ENCODE measurements at regions not wholly inside any gene's neighbourhood (a gene's known extent, or its start where the extent isn't known, plus 50 kb on each side); places are given as distances from the start of the nearest gene placed in this dataset.

DNA sequence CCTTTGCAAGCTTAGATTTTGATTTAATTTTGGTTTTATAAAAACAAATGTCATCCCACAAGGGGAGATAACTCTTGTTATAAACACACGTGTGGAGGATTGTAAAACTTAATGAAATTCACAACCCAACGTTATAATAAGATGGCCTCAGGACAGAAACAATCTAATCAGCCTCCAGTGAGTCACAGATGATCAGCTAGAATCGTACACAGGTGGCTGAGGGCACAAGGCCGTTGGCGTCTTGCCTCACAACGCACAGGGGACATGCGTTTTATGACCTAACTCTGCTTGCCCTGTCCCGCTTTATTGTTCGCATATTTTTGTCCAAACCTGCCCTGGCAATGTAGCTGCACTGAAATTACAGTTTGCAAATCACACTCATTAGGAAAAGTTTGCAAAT lies 121.9 kb upstream of the PDZRN3 start:
- Mint-ChIP-seq H3K27me3 (no peaks in the 10 kb centered on the region), H3K27ac (no peak overlapping the region), H3K4me3 (no peak overlapping the region), H3K4me1 (peaks cover 0 to 2% (median 0%) of the 10 kb centered on the region in 7 donors), H3K36me3 (no peaks in the 10 kb centered on the region), H3K9me3 (peaks cover 0 to 6% (median 2%) of the 10 kb centered on the region in 11 donors)
- no peak overlapping the region for H3K27ac ChIP-seq (ENCODE audit: low read depth, low read length)
- no peaks in the 10 kb centered on the region for H3K27me3 ChIP-seq (ENCODE audit: control insufficient read depth in 2 of 2, insufficient read depth in 2 of 2, low read length in 2 of 2)
- intact Hi-C loops (cut with micrococcal nuclease) = no loop called here
- H3K36me3 ChIP-seq (ENCODE audit: control insufficient read depth in 2 of 3, insufficient read depth in 3 of 3, low read length in 3 of 3) = no peaks in the 10 kb centered on the region
- no peak overlapping the region for H3K4me3 ChIP-seq (ENCODE audit: low read length)
- DNase-seq = no peak
- no peak for ATAC-seq
- no peaks in the 10 kb centered on the region for H3K4me1 ChIP-seq (ENCODE audit: control insufficient read depth in 2 of 2, insufficient read depth in 2 of 2, low read length in 2 of 2)
- no peaks in the 10 kb centered on the region for H3K9me3 ChIP-seq (ENCODE audit: control insufficient read depth in 2 of 3, low read length in 3 of 3)
- ChIA-PET POLR2A (no interaction called here), CTCF (no interaction called here)

DNA sequence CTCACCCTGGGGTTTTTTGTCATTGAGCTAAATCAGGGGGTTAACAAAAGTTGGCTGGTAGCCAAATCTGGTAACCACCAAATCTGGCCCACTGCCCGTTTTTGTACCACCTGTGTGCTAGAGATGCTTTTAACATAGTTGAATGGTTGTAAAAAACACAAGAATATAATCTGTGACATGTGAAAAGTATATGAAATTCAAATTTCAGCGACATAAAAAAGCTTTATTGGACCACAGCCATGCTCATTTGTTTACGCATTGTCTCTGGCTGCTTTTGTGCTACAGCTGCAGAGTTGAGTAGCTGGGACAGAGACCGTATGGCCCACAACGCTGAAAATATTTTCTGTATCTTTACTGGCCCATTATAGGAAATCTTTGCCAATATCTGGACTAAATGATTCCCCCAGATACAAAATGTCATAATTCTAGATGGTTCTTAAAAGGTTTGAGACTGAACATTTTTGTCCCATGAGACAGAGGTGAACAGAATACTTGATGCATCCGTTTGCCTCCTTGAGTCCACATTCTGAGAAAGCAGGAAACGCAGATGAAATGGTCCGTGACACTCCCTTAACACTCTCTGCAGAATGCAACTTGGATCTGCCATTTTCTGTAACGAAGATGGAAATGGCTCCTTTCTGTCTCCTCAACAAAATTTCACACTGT lies 120.9 kb upstream of the PDZRN3 start:
- Mint-ChIP-seq H3K27ac (no peak overlapping the region), H3K36me3 (no peaks in the 10 kb centered on the region), H3K4me3 (no peak overlapping the region), H3K4me1 (peaks cover 0 to 2% (median 0%) of the 10 kb centered on the region in 7 donors), H3K9me3 (peaks cover 0 to 10% (median 2%) of the 10 kb centered on the region in 11 donors), H3K27me3 (no peaks in the 10 kb centered on the region)
- no peaks in the 10 kb centered on the region for H3K9me3 ChIP-seq (ENCODE audit: control insufficient read depth in 2 of 3, low read length in 3 of 3)
- CTCF ChIA-PET = no interaction called here
- no peak overlapping the region for H3K4me3 ChIP-seq (ENCODE audit: low read length)
- H3K36me3 ChIP-seq (ENCODE audit: control insufficient read depth in 2 of 3, insufficient read depth in 3 of 3, low read length in 3 of 3) = no peaks in the 10 kb centered on the region
- no peak overlapping the region for H3K27ac ChIP-seq (ENCODE audit: low read depth, low read length)
- intact Hi-C loops (cut with micrococcal nuclease) = no loop called here
- H3K4me1 ChIP-seq (ENCODE audit: control insufficient read depth in 2 of 2, insufficient read depth in 2 of 2, low read length in 2 of 2) = no peaks in the 10 kb centered on the region
- no peaks in the 10 kb centered on the region for H3K27me3 ChIP-seq (ENCODE audit: control insufficient read depth in 2 of 2, insufficient read depth in 2 of 2, low read length in 2 of 2)
- POLR2A ChIA-PET = no interaction called here
- ATAC-seq (no peak), DNase-seq (no peak)

DNA sequence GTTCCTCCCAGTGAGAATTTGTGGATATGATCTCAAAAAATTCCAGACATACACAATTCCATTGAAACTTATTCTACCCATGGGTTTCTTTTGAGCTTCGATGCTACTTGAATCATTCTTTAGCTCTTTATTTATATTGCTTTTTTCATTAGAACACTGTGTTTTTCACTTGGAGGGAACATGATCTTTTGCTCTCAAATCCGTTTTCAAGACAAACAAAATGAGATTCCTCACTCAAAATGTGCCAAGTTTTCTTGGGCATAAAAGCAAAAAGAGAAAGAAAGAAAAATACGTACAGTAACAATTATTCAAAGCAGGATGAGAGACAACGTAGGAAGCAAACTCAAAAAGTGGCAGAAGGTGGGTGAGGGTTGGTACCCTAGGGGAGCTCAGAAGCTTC lies 118.8 kb upstream of the PDZRN3 start:
- POLR2A ChIA-PET = no interaction called here

DNA sequence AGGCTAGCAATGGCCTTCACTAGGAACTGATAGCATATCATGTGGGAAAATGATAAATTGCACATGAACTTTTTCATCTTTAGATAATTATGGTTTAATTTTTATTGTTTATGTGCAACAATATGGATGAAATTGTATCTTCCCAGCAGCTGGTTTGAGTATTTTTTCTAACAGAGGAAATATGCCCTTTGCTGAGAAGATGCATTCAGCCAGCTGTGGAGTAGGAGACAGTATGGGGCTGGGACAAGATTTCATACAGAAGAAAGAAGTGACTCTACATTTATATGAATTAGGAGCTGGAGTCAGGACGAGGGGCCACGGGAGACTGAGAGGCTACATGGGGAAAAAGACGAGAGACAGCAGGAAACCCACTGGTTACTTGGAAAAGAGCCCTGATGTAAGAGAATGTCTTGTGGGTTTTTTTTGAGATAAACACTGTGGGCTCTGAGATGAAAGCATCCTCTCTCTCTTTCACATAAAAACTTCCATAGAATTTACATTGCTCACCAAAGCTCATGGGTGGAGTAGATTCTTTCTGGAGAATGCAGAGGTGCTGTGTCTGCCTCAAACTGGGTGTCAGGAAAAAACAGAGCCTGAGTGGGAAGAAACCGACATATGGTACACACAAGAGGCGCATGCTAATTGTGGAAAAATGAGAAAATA lies 115.2 kb upstream of the PDZRN3 start:
- DNase-seq = no peak
- Histone ChIP-seq H3K4me3 (ENCODE audit: low read length) (no peak overlapping the region), H3K9me3 (ENCODE audit: control insufficient read depth in 2 of 3, low read length in 3 of 3) (no peaks in the 10 kb centered on the region), H3K27ac (ENCODE audit: low read depth, low read length) (no peak overlapping the region), H3K4me1 (ENCODE audit: control insufficient read depth in 2 of 2, insufficient read depth in 2 of 2, low read length in 2 of 2) (no peaks in the 10 kb centered on the region), H3K27me3 (ENCODE audit: control insufficient read depth in 2 of 2, insufficient read depth in 2 of 2, low read length in 2 of 2) (no peaks in the 10 kb centered on the region), H3K36me3 (ENCODE audit: control insufficient read depth in 2 of 3, insufficient read depth in 3 of 3, low read length in 3 of 3) (no peaks in the 10 kb centered on the region)
- no peak overlapping the region for H3K4me3 Mint-ChIP-seq
- ChIA-PET POLR2A (no interaction called here), CTCF (no interaction called here)
- H3K9me3 Mint-ChIP-seq = peaks cover 0 to 5% (median 0%) of the 10 kb centered on the region in 11 donors
- no peak for ATAC-seq
- H3K36me3 Mint-ChIP-seq = no peaks in the 10 kb centered on the region
- no peaks in the 10 kb centered on the region for H3K27me3 Mint-ChIP-seq
- intact Hi-C loops (cut with micrococcal nuclease) = no loop called here
- no peak overlapping the region for H3K27ac Mint-ChIP-seq
- no peaks in the 10 kb centered on the region for H3K4me1 Mint-ChIP-seq

More for the DNA sequence above, 118.8 kb upstream of the PDZRN3 start:
- Mint-ChIP-seq H3K9me3 (peaks cover 0 to 6% (median 0%) of the 10 kb centered on the region in 11 donors), H3K27me3 (no peaks in the 10 kb centered on the region), H3K36me3 (no peaks in the 10 kb centered on the region), H3K27ac (no peak overlapping the region), H3K4me3 (no peak overlapping the region), H3K4me1 (no peaks in the 10 kb centered on the region)
- Histone ChIP-seq H3K36me3 (ENCODE audit: control insufficient read depth in 2 of 3, insufficient read depth in 3 of 3, low read length in 3 of 3) (no peaks in the 10 kb centered on the region), H3K4me1 (ENCODE audit: control insufficient read depth in 2 of 2, insufficient read depth in 2 of 2, low read length in 2 of 2) (no peaks in the 10 kb centered on the region), H3K9me3 (ENCODE audit: control insufficient read depth in 2 of 3, low read length in 3 of 3) (no peaks in the 10 kb centered on the region), H3K4me3 (ENCODE audit: low read length) (no peak overlapping the region), H3K27ac (ENCODE audit: low read depth, low read length) (no peak overlapping the region), H3K27me3 (ENCODE audit: control insufficient read depth in 2 of 2, insufficient read depth in 2 of 2, low read length in 2 of 2) (no peaks in the 10 kb centered on the region)
- DNase-seq = no peak
- no peak for ATAC-seq
- intact Hi-C loops (cut with micrococcal nuclease) = no loop called here
- CTCF ChIA-PET = no interaction called here

DNA sequence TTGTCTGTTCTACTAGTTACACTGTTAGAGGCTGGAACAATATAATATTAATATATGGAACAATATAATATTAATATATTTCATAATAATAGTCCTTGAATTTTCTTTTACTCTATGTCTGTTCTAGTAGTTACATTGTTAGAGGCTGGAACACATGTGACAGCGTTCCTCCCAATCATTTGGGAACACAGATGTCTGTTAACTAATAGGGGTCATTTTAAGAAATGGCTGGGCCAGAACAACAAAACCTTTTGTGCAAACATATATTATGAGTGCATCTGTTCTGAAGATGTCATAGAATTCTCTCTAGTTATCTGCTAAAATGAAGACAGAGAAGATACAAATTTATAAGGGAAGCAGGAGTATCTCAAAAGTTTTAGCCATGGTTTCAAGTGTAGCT lies 114.0 kb upstream of the PDZRN3 start:
- H3K27ac Mint-ChIP-seq = no peak overlapping the region
- ChIA-PET POLR2A (no interaction called here), CTCF (no interaction called here)
- H3K9me3 Mint-ChIP-seq = peaks cover 0 to 5% (median 0%) of the 10 kb centered on the region in 11 donors
- H3K36me3 Mint-ChIP-seq = no peaks in the 10 kb centered on the region
- no peak overlapping the region for H3K4me3 ChIP-seq (ENCODE audit: low read length)
- intact Hi-C loops (cut with micrococcal nuclease) = no loop called here
- no peak overlapping the region for H3K4me3 Mint-ChIP-seq
- no peaks in the 10 kb centered on the region for H3K36me3 ChIP-seq (ENCODE audit: control insufficient read depth in 2 of 3, insufficient read depth in 3 of 3, low read length in 3 of 3)
- H3K4me1 Mint-ChIP-seq = no peaks in the 10 kb centered on the region
- no peaks in the 10 kb centered on the region for H3K4me1 ChIP-seq (ENCODE audit: control insufficient read depth in 2 of 2, insufficient read depth in 2 of 2, low read length in 2 of 2)
- no peaks in the 10 kb centered on the region for H3K27me3 ChIP-seq (ENCODE audit: control insufficient read depth in 2 of 2, insufficient read depth in 2 of 2, low read length in 2 of 2)
- no peaks in the 10 kb centered on the region for H3K9me3 ChIP-seq (ENCODE audit: control insufficient read depth in 2 of 3, low read length in 3 of 3)
- no peak for ATAC-seq
- H3K27me3 Mint-ChIP-seq = no peaks in the 10 kb centered on the region
- no peak overlapping the region for H3K27ac ChIP-seq (ENCODE audit: low read depth, low read length)
- DNase-seq = no peak

DNA sequence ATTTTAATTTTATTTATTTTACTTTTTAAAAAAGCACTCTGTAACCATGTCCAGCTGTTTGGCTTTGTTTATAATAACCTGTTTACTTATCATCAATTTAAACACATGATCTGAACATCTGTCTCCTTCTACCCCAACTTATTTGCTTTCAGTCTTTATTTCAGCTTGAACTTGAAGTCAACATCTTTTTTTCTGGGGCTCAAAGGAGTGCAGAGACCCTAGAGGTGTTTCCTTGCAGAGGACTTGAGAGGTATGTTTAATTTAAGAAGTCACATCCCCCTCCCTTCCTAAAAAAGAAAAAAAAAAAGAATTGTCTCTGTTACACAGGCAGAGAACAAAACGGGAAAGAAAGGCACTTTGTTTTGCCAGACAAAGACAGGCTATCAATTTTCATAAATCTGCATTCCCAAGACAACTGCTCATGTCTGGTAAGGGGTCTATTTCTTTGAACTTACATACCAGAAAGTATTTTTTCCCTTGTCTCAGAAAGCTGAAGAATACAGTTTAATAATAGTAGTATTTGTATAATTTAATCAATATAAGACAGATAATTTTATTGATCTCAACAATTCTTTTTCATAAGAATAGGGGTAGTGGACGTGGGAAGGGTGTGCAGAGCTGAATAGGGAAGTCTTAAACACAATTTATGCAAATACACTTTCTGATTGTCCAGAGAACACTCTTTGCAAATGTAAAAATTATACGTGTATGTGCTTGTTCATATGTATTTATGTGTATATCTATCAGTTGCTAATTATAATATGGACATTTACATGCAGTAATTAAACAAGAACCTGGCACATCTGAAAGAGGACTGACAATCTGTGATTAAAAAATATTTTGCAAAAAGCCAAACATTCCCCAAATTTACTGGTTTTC lies 109.7 kb upstream of the PDZRN3 start:
- intact Hi-C loops (cut with micrococcal nuclease) = no loop called here

More for the DNA sequence above, 109.7 kb upstream of the PDZRN3 start:
- Histone ChIP-seq H3K4me1 (ENCODE audit: control insufficient read depth in 2 of 2, insufficient read depth in 2 of 2, low read length in 2 of 2) (no peaks in the 10 kb centered on the region), H3K36me3 (ENCODE audit: control insufficient read depth in 2 of 3, insufficient read depth in 3 of 3, low read length in 3 of 3) (no peaks in the 10 kb centered on the region), H3K4me3 (ENCODE audit: low read length) (no peak overlapping the region), H3K27ac (ENCODE audit: low read depth, low read length) (no peak overlapping the region), H3K9me3 (ENCODE audit: control insufficient read depth in 2 of 3, low read length in 3 of 3) (no peaks in the 10 kb centered on the region), H3K27me3 (ENCODE audit: control insufficient read depth in 2 of 2, insufficient read depth in 2 of 2, low read length in 2 of 2) (no peaks in the 10 kb centered on the region)
- ChIA-PET CTCF (no interaction called here), POLR2A (no interaction called here)
- no peak overlapping the region for H3K27ac Mint-ChIP-seq
- no peaks in the 10 kb centered on the region for H3K4me1 Mint-ChIP-seq
- H3K27me3 Mint-ChIP-seq = no peaks in the 10 kb centered on the region
- no peak overlapping the region for H3K4me3 Mint-ChIP-seq
- no peak for DNase-seq
- H3K9me3 Mint-ChIP-seq = peaks cover 0 to 10% (median 4%) of the 10 kb centered on the region in 11 donors
- ATAC-seq = no peak
- H3K36me3 Mint-ChIP-seq = no peaks in the 10 kb centered on the region

Measured in naive thymus-derived CD4-positive, alpha-beta T cell (primary cell).